ENCODE measurements at regions not wholly inside any gene's neighbourhood (a gene's known extent, or its start where the extent isn't known, plus 50 kb on each side); places are given as distances from the start of the nearest gene placed in this dataset.
"Not testable (repeated sequence)": the region's sequence is repeated elsewhere in the genome, so short reads cannot be mapped to it uniquely, and the experiment has no call there.

GRCh38 chr4:97003715-97004114 is 1139.6 kb downstream of the STPG2 start:
- DNase-seq: no peak

- no peak for DNase-seq
Observed at GRCh38 chr4:97013309-97013708, 1130.0 kb downstream of the STPG2 start.

- no peak for DNase-seq
Observed at GRCh38 chr4:97013711-97014110, 1129.6 kb downstream of the STPG2 start.

GRCh38 chr4:97015301-97015700 is 1128.0 kb downstream of the STPG2 start:
- no peak for DNase-seq

GRCh38 chr4:97016186-97016907 is 1126.9 kb downstream of the STPG2 start:
- no peak for DNase-seq

GRCh38 chr4:97027728-97028410 is 1115.4 kb downstream of the STPG2 start:
- no peak for DNase-seq

- no peak for DNase-seq
Observed at GRCh38 chr4:97028785-97029184, 1114.5 kb downstream of the STPG2 start.

GRCh38 chr4:97037411-97038145 is 1105.7 kb downstream of the STPG2 start:
- DNase-seq: not testable (repeated sequence)

- DNase-seq: no peak
Observed at GRCh38 chr4:97038146-97038516, 1105.1 kb downstream of the STPG2 start.

- DNase-seq: no peak
Observed at GRCh38 chr4:97072666-97073065, 1070.6 kb downstream of the STPG2 start.

- no peak for DNase-seq
Observed at GRCh38 chr4:97073194-97073593, 1070.1 kb downstream of the STPG2 start.

- no peak for DNase-seq
Observed at GRCh38 chr4:97074531-97074930, 1068.7 kb downstream of the STPG2 start.

- DNase-seq: no peak
Observed at GRCh38 chr4:97081951-97082350, 1061.3 kb downstream of the STPG2 start.

GRCh38 chr4:97097036-97097435 is 1046.2 kb downstream of the STPG2 start:
- not testable (repeated sequence) for DNase-seq

- not testable (repeated sequence) for DNase-seq
Observed at GRCh38 chr4:97101171-97101570, 1042.1 kb downstream of the STPG2 start.

- no peak for DNase-seq
Observed at GRCh38 chr4:97103252-97103651, 1040.0 kb downstream of the STPG2 start.

- DNase-seq: no peak
Observed at GRCh38 chr4:97104006-97104405, 1039.3 kb downstream of the STPG2 start.

GRCh38 chr4:97104666-97105065 is 1038.6 kb downstream of the STPG2 start:
- DNase-seq: no peak

GRCh38 chr4:97105347-97106099 is 1037.8 kb downstream of the STPG2 start:
- no peak for DNase-seq

GRCh38 chr4:97106161-97106560 is 1037.1 kb downstream of the STPG2 start:
- DNase-seq: no peak

GRCh38 chr4:97110506-97110905 is 1032.8 kb downstream of the STPG2 start:
- no peak for DNase-seq

- DNase-seq: no peak
Observed at GRCh38 chr4:97116511-97116910, 1026.8 kb downstream of the STPG2 start.

GRCh38 chr4:97121493-97121892 is 1021.8 kb downstream of the STPG2 start:
- no peak for DNase-seq

Data from right hindlimb (tissue), 1 donor.